ENCODE measurements at regions not wholly inside any gene's neighbourhood (a gene's known extent, or its start where the extent isn't known, plus 50 kb on each side); places are given as distances from the start of the nearest gene placed in this dataset.

DNA sequence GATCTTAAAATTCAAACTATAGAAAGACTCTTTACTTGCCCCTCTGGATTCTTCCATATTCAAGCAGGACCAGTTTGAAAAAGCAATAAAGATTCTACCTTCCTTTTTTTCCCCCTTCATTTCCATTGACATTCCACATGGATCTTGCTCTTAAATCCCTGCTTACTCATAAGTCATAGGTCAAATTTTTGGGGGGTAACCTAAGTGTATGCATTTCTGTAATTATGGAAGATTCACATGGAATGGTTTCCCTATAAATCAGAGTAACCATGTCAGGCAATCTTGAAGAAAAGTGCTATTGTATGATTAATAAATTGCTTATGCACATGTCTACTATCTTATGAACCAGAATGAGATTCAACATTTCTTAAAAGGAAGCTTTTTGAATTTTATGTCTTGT is 551.0 kb downstream of the HAO1 start:
- Histone ChIP-seq H3K4me2 (ENCODE audit: low read depth, low read length, poor library complexity, severe bottlenecking) (no peak overlapping the region), H3K79me2 (ENCODE audit: insufficient read depth, low read length) (no peaks in the 10 kb centered on the region), H3K9me3 (ENCODE audit: insufficient read depth, low read depth, low read length) (no peaks in the 10 kb centered on the region), H3K9ac (ENCODE audit: low read depth, low read length, poor library complexity, severe bottlenecking) (no peak overlapping the region), H3K36me3 (ENCODE audit: insufficient read depth, low read length) (no peaks in the 10 kb centered on the region), H3K4me1 (ENCODE audit: insufficient read depth, low read length, poor library complexity, severe bottlenecking) (no peaks in the 10 kb centered on the region), H3K9me2 (replicated peaks; ENCODE audit: low read depth, low read length) (no peaks in the 10 kb centered on the region; the same call in 1 of the 2 replicates), H3K27me3 (ENCODE audit: insufficient read depth, low read length, poor library complexity, severe bottlenecking) (no peaks in the 10 kb centered on the region), H3F3A (ENCODE audit: low read depth) (no peaks in the 10 kb centered on the region), H3K4me3 (ENCODE audit: low read length, poor library complexity, severe bottlenecking) (no peak overlapping the region), H2AFZ (ENCODE audit: low read length) (no peak overlapping the region), H4K20me1 (ENCODE audit: insufficient read depth, low read length, poor library complexity, severe bottlenecking) (no peaks in the 10 kb centered on the region)
- TF ChIP-seq, protein P1, sequence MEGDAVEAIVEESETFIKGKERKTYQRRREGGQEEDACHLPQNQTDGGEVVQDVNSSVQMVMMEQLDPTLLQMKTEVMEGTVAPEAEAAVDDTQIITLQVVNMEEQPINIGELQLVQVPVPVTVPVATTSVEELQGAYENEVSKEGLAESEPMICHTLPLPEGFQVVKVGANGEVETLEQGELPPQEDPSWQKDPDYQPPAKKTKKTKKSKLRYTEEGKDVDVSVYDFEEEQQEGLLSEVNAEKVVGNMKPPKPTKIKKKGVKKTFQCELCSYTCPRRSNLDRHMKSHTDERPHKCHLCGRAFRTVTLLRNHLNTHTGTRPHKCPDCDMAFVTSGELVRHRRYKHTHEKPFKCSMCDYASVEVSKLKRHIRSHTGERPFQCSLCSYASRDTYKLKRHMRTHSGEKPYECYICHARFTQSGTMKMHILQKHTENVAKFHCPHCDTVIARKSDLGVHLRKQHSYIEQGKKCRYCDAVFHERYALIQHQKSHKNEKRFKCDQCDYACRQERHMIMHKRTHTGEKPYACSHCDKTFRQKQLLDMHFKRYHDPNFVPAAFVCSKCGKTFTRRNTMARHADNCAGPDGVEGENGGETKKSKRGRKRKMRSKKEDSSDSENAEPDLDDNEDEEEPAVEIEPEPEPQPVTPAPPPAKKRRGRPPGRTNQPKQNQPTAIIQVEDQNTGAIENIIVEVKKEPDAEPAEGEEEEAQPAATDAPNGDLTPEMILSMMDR (conservative IDR thresholded peaks at IDR 0.05; ENCODE audit: low read length): no peak
- TF ChIP-seq EZH2phosphoT487 (IDR thresholded peaks at IDR 0.05; ENCODE audit: borderline replicate concordance): no peak

DNA sequence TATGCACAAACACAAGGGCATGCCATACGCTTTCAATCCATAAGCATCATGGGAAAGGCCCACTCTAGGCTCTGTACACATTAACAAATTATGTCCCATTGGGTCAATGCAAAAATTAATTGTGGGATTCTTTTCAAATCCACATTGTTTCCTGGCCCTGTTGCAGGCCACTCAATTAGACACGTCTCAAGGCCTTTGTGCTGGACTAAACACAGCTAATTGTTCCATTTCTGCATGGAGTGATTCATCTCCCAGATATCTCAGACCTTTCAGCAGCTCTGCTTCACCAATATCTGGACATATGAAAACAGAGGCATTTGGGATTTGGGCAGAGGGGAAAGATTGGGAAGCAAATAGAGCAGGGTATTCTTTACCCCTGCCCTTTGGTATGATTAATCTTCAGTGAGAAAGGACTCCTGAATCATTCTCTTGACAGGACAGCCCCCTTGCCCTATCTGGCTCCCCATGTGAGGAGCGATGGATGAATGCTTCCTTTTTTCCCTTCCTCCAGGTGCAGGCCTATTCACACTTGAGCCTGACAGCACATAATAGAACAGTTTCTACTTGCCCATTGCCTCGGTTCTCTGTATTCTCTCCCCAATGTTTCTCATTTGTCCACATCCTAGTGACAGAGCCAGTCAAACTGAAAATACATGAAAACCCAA is 547.6 kb downstream of the HAO1 start:
- no peak overlapping the region for H3K4me3 ChIP-seq (ENCODE audit: low read length, poor library complexity, severe bottlenecking)

DNA sequence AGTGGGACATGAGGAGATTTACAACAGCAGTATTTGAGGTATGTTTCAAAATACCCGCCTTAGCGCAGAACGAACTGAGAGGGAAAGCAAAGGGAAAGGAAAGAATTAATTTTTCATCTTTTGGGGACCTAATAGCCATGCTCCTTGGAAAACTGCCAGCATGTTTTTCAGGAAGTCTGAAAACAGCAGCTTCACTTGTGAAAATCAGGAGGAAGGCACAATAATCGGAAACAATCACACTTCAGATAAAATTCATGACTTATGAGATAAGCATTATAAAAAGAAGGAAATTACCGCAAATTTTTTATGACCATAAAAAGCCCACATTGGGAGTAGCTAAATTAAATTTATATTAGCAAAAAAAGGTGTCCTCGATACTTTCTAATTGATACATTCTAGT is 541.1 kb downstream of the HAO1 start:
- Histone ChIP-seq H4K20me1 (ENCODE audit: insufficient read depth, low read length, poor library complexity, severe bottlenecking) (no peaks in the 10 kb centered on the region), H3K9me3 (ENCODE audit: insufficient read depth, low read depth, low read length) (no peaks in the 10 kb centered on the region), H3K36me3 (ENCODE audit: insufficient read depth, low read length) (no peaks in the 10 kb centered on the region), H3K4me3 (ENCODE audit: low read length, poor library complexity, severe bottlenecking) (no peak overlapping the region), H3K4me1 (ENCODE audit: insufficient read depth, low read length, poor library complexity, severe bottlenecking) (no peaks in the 10 kb centered on the region), H3K4me2 (ENCODE audit: low read depth, low read length, poor library complexity, severe bottlenecking) (no peak overlapping the region), H3F3A (ENCODE audit: low read depth) (no peaks in the 10 kb centered on the region), H3K9me2 (replicated peaks; ENCODE audit: low read depth, low read length) (no peaks in the 10 kb centered on the region), H3K79me2 (ENCODE audit: insufficient read depth, low read length) (no peaks in the 10 kb centered on the region), H2AFZ (ENCODE audit: low read length) (no peak overlapping the region), H3K9ac (ENCODE audit: low read depth, low read length, poor library complexity, severe bottlenecking) (no peak overlapping the region), H3K27me3 (ENCODE audit: insufficient read depth, low read length, poor library complexity, severe bottlenecking) (no peaks in the 10 kb centered on the region)
- TF ChIP-seq, protein P1 (conservative IDR thresholded peaks at IDR 0.05; ENCODE audit: low read length): no peak
- TF ChIP-seq EZH2phosphoT487 (IDR thresholded peaks at IDR 0.05; ENCODE audit: borderline replicate concordance): no peak

More for the DNA sequence above, 547.6 kb downstream of the HAO1 start:
- H3F3A ChIP-seq (ENCODE audit: low read depth): no peaks in the 10 kb centered on the region
- no peak overlapping the region for H3K4me2 ChIP-seq (ENCODE audit: low read depth, low read length, poor library complexity, severe bottlenecking)
- H3K79me2 ChIP-seq (ENCODE audit: insufficient read depth, low read length): no peaks in the 10 kb centered on the region
- H2AFZ ChIP-seq (ENCODE audit: low read length): no peak overlapping the region
- no peaks in the 10 kb centered on the region for H3K36me3 ChIP-seq (ENCODE audit: insufficient read depth, low read length)
- TF ChIP-seq EZH2phosphoT487 (IDR thresholded peaks at IDR 0.05; ENCODE audit: borderline replicate concordance): no peak
- TF ChIP-seq, protein P1 (conservative IDR thresholded peaks at IDR 0.05; ENCODE audit: low read length): no peak
- no peaks in the 10 kb centered on the region for H3K4me1 ChIP-seq (ENCODE audit: insufficient read depth, low read length, poor library complexity, severe bottlenecking)
- no peaks in the 10 kb centered on the region for H3K9me3 ChIP-seq (ENCODE audit: insufficient read depth, low read depth, low read length)
- no peak overlapping the region for H3K9ac ChIP-seq (ENCODE audit: low read depth, low read length, poor library complexity, severe bottlenecking)
- H3K9me2 ChIP-seq (replicated peaks; ENCODE audit: low read depth, low read length): no peaks in the 10 kb centered on the region
- H4K20me1 ChIP-seq (ENCODE audit: insufficient read depth, low read length, poor library complexity, severe bottlenecking): no peaks in the 10 kb centered on the region
- no peaks in the 10 kb centered on the region for H3K27me3 ChIP-seq (ENCODE audit: insufficient read depth, low read length, poor library complexity, severe bottlenecking)
